GM18499 (cell line): ENCODE measurements at regions not wholly inside any gene's neighbourhood (a gene's known extent, or its start where the extent isn't known, plus 50 kb on each side); places are given as distances from the start of the nearest gene placed in this dataset.

Source experiments
- ATAC-seq: cut with Tn5 transposase; IDR thresholded peaks from one replicate; pipeline ENCODE4 v1.9.1; 2021; ENCODE audit warnings: moderate number of reproducible peaks; ENCODE audit not compliant: insufficient read depth, unreplicated experiment

DNA sequence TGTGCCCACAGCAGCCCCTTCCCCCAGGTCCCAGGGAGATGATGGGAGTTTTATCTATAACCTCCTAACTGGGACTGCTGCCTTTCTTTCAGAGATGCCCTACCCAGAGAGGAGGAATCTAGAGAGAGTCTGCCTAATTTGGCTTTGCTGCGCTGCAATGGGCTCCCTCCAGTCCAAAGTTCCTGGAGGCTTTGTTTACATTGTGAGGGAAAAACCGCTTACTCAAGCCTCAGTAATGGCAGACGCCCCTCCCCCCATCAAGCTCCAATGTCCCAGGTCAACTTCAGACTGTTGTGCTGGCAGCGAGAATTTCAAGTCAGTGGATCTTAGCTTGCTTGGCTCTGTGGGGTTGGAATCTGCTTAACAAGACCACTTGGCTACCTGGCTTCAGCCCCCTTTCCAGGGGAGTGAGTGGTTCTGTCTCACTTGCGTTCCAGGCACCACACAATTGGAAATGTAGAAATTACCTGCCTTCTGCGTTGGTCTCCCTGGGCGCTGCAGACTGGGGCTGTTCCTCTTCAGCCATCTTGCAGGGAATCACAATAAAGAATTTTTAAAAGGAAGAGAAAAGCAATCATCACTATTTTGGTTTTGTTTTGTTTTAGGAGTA lies 262.5 kb downstream of the FOXG1 start:
- no peak for ATAC-seq

GRCh38 chr14:29030121-29030520 lies 263.5 kb downstream of the FOXG1 start:
- no peak for ATAC-seq

GRCh38 chr14:29030970-29031369 lies 264.4 kb downstream of the FOXG1 start:
- ATAC-seq = no peak

- ATAC-seq = no peak
These were observed 268.5 kb downstream of the FOXG1 start for GRCh38 chr14:29035134-29035533.

- ATAC-seq = no peak
These were observed 270.8 kb downstream of the FOXG1 start for GRCh38 chr14:29037411-29037810.

DNA sequence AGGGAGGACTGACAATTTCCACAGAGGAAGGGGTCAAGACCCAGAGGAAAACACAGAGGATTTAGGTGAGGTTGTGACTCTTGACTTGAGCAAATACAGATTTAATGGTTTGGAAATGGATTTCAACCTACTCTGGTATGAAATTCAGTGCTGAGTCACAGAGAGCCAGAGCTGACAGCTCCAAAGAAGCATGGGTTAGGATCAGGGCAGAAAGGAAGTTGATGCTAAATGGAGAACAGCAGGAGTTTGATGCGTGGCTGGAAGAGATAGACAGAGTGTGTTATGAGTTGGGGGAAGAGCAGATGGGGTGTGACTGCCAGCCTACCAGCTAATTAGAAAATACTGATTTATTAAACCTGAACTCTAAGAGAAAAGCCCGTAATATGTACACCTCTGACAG lies 272.6 kb downstream of the FOXG1 start:
- no peak for ATAC-seq

DNA sequence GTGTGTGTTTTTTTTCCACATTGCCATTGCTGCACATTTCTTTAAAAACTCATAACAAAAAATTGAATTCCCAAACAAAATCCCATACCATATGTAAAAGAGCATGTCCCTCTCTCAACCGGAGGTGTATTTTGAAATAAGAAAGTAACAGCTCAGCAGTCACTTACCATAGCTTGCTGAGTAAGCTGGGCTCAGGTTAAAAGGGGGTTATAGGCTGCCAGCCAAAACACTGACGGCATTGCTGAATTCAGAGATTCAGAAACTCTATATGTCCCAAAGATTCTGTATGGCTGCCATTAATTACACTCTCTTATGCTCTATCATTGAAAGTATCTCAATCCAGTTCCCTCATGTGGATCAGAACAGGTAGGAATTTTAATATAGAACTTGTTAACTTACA lies 276.0 kb downstream of the FOXG1 start:
- ATAC-seq = no peak

DNA sequence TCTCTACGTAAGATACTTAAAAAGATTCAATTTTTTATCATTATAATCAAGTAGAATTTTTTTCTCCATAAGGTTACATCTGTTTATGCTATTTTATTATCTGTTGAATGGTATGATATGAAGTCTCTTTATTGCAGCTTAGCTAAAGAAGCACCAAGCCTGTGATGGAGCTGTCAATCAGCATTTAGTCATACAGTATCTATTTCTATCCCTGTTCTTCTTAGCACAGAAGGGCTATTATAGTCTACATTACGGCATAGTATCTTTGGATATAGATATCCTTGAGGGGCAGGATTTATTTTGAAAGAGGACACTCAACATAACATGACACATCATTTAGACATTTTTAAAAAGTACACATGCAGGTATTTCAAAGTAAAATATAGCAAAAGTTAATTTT lies 277.1 kb downstream of the FOXG1 start:
- no peak for ATAC-seq

DNA sequence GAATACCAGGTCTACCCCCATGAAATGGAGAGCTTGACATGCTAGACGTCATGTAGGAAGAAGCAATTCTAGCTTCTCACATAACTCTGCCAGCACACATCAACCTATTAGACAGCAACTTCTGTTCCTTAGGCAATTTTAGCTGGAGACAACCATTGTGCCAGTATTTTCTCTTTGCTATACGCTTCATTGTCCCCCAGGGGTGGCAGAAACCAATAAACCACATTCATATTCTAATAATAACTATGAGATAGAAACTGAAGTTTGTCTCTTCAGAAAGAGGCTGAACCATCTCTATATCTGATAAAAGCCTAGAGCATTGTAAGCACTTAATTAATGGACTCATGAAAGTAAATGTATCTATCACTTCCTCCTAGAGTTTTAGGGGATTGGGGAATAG lies 278.6 kb downstream of the FOXG1 start:
- no peak for ATAC-seq

GRCh38 chr14:29054119-29054518 lies 287.5 kb downstream of the FOXG1 start:
- ATAC-seq = no peak

DNA sequence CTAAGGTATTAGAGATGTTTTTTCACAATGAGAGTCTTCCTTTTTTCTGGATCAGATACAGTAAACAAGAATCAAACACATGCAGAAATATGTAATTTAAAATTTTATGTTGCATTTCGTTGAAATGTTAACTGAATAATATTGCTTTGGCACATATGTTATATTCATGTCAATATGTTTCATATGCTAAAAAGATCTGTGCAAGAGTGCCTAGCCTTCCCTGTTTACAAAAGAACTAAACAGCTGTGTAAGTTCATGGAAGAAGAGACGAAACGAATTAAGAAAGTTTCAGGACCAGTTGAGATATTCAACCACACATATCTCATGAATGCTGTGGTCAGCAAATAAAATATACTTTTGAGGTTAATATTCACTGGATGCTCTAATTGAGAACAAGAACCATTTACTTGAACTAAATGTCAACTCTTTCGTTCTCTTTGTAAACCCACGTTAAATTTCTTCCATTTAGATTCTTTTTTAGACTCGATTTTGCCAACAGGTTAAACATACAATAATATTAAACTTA lies 289.5 kb downstream of the FOXG1 start:
- no peak for ATAC-seq

GRCh38 chr14:29061702-29062101 lies 295.1 kb downstream of the FOXG1 start:
- ATAC-seq = no peak

DNA sequence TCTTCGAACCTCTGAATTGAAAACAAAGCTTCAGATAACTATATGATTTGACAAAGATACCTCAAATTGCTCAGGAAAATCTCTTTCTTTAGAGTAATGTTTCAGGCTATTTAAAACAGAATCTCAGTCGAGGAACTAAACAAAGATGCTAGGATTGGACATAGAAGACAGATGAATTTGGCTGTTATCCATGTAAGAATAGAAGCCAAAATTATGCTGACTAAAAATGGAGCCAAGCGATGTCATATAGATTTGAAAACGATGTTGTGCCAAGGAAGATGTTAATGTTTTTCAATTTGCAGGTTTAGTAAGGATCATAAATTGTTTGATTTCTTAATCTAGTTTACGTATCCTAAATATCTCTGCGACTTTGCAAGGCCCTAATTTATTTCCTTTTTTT lies 295.9 kb downstream of the FOXG1 start:
- no peak for ATAC-seq

GRCh38 chr14:29062976-29063375 lies 296.4 kb downstream of the FOXG1 start:
- no peak for ATAC-seq

- ATAC-seq = no peak
These were observed 297.8 kb downstream of the FOXG1 start for GRCh38 chr14:29064305-29064900.

DNA sequence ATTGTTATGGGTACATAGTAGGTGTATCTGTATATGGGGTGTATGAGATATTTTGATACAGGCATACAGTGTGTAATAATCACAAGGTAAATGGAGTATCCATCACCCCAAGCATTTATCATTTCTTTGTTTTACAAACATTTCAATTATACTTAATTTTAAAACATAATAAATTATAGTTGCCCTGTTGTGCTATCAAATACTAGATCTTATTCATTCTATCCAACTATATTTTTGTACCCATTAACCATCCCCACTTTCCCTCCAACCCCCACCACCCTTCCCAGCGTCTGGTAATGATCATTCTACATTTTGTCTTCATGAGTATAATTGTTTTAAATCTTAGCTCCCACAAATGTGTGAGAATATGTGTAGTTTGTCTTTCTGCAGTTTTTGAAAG lies 302.6 kb downstream of the FOXG1 start:
- no peak for ATAC-seq

DNA sequence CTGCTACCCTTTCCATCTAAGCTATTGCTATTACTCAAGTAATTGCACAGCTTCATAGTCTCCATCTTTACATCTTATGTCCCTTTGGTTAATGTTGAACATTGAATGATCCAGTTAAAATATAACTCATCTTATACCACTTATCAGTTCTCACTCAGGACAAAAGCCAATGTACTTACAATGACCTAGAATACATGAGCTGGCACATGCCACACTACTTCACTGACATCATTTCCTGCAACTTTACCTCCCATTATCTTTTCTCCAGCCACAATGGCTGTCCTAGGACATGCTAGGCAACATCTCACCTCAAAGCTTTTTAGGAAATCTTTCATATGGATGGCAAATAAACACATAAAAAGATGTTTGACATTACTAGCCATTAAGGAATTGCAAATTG lies 309.2 kb downstream of the FOXG1 start:
- no peak for ATAC-seq

DNA sequence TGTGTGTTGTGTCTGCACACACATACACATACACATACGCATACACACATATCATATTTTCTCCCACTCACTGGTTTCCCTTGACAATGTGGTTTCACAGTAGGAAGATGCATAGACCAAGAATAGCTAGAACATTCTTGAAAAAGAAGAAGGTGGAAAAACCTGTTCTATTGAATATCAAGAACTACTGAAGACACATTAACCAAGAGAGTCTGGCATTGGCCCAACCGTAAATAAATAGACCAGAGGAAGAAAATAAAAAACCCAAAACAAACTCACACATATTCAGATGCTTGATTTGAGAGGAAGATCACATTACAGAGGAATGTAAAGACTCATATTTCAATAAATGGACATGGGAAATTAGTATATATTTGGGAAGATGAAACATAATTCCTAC lies 311.3 kb downstream of the FOXG1 start:
- ATAC-seq = no peak

GRCh38 chr14:29078810-29079522 lies 312.4 kb downstream of the FOXG1 start:
- no peak for ATAC-seq

GRCh38 chr14:29085546-29085945 lies 319.0 kb downstream of the FOXG1 start:
- ATAC-seq = no peak

GRCh38 chr14:29089849-29090248 lies 323.3 kb downstream of the FOXG1 start:
- ATAC-seq = no peak

DNA sequence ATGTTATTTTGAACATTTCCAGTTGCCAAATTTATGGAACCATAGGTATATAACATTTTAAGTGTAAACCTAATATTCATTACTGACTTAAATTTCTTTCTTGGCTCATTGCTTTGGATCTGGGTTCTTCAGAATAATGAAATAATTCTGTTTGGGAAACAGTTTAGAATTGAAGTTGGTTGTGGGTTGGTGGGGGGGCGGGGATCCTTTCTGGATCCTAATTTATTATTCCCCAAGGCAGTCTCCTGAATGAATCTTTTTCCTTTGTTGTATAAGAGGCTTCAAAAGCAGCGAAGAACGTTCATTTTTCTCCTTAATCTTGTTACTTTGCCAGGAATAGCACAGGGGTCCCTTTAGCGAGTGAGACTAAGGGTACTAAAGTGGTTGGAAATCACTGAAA lies 325.5 kb downstream of the FOXG1 start:
- ATAC-seq = no peak
